ENCODE measurements at regions not wholly inside any gene's neighbourhood (a gene's known extent, or its start where the extent isn't known, plus 50 kb on each side); places are given as distances from the start of the nearest gene placed in this dataset.

DNA sequence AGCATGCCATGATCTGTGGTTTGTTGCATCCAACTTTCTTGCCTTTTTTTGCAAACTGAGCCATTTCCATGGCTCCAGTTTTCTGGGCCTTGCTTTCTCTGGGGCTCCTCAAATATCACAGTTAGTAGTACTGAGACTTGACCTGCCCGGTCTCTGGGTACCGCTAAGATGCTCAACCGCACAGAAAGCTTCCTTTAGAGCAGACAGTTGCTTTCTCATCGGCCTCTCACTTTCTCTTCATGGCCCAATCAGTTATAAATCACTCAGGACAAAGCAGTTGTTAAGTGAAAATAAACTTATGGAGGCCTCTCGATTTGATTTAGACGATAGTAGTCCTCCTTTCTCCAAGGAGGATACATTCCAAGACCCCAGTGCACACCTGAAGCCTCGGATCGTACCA is 141.2 kb upstream of the ASB18 start:
- Mint-ChIP-seq H3K27me3 (ENCODE audit: unreplicated experiment) (peaks cover 5% of the 10 kb centered on the region), H3K9me3 (ENCODE audit: unreplicated experiment) (peaks cover 3% of the 10 kb centered on the region), H3K27ac (ENCODE audit: unreplicated experiment) (no peak overlapping the region), H3K36me3 (ENCODE audit: unreplicated experiment) (peaks cover 6% of the 10 kb centered on the region), H3K4me3 (ENCODE audit: unreplicated experiment) (no peak overlapping the region), H3K4me1 (ENCODE audit: low read depth, unreplicated experiment) (peaks cover 22% of the 10 kb centered on the region)
- no peak for DNase-seq
- TF ChIP-seq, protein P1, sequence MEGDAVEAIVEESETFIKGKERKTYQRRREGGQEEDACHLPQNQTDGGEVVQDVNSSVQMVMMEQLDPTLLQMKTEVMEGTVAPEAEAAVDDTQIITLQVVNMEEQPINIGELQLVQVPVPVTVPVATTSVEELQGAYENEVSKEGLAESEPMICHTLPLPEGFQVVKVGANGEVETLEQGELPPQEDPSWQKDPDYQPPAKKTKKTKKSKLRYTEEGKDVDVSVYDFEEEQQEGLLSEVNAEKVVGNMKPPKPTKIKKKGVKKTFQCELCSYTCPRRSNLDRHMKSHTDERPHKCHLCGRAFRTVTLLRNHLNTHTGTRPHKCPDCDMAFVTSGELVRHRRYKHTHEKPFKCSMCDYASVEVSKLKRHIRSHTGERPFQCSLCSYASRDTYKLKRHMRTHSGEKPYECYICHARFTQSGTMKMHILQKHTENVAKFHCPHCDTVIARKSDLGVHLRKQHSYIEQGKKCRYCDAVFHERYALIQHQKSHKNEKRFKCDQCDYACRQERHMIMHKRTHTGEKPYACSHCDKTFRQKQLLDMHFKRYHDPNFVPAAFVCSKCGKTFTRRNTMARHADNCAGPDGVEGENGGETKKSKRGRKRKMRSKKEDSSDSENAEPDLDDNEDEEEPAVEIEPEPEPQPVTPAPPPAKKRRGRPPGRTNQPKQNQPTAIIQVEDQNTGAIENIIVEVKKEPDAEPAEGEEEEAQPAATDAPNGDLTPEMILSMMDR (IDR thresholded peaks at IDR 0.05; ENCODE audit: partially characterized antibody, unreplicated experiment), result no peak

DNA sequence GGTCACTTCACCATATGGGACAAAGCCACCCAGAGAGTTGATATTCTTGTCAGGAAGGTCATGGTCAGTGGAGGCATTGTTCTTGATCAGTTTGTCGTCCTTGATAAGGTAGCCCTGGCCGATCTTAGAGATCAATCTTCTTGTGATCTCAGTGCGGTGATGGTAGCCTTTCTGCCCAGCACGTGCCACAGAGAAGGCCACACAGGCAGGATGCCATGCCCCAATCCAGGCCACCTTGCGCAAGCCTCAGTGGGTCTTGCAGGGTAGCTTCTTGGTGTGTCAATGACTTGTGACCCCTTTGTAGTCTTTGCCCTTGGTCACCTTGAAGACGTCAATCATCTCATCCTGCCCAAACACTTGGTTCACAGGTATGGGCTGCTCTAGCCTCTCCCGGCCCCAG is 143.9 kb upstream of the ASB18 start:
- DNase-seq, result no peak
- H3K27me3 Mint-ChIP-seq (ENCODE audit: unreplicated experiment), result peaks cover 2% of the 10 kb centered on the region
- H3K27ac Mint-ChIP-seq (ENCODE audit: unreplicated experiment), result no peak overlapping the region
- no peak overlapping the region for H3K4me3 Mint-ChIP-seq (ENCODE audit: unreplicated experiment)
- TF ChIP-seq, protein P1 (IDR thresholded peaks at IDR 0.05; ENCODE audit: partially characterized antibody, unreplicated experiment), result no peak
- peaks cover 1% of the 10 kb centered on the region for H3K9me3 Mint-ChIP-seq (ENCODE audit: unreplicated experiment)
- peaks cover 7% of the 10 kb centered on the region for H3K4me1 Mint-ChIP-seq (ENCODE audit: low read depth, unreplicated experiment)
- peaks cover 14% of the 10 kb centered on the region for H3K36me3 Mint-ChIP-seq (ENCODE audit: unreplicated experiment)

DNA sequence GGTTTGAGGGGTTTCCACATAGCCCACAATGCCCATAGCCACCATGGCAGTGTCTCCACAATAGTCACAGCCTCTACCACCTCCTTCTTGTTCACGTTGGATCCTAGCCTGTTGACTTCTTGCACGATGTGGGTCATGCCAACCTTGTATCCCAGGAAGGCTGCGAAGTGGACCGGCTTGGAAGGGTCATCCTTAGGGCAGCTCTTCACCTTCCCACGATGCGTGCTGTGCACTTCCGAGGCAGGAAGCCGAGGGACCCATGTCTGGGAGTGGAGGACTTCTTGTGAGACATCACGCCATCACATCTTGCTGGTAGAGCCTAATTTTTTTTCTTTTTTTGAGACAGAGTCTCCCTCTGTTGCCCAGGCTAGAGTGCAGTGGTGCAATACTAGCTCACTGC is 144.6 kb upstream of the ASB18 start:
- H3K4me3 Mint-ChIP-seq (ENCODE audit: unreplicated experiment), result no peak overlapping the region
- no peak overlapping the region for H3K27ac Mint-ChIP-seq (ENCODE audit: unreplicated experiment)

DNA sequence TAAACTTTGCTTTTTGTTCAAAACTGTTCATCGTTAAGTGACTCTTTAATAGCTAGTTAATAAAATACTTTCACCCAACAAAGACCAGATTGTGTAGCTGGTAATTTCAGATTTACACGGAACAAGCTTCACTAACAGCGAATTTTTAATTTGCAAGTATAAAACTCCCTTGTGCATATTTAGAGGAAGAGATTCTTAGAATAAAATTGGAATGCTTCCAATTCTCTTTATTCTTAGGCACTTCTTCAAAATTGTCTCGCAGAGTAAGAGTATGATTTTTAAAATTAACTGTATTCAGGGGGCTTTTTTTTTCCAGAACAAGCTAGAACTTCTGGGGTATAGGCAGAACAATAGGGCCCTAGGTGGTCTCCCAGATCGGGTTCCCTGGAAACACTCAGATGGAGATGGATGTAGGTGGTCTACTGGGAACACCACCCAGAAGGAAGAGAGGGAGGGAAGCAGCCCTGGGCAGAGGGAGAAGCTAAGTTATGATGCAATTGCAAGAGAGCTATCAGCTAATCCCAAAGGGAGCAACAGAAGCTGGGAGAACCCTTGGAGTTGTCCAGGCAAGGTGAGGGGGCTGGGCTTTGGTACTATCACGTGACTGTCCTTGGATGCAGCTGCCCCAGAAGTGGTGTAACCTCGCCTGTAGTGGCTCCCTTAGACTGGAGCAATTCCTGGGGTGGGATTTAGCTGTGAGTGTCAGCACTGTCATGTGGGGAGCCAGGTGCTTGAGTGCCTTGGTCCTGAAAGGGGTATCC is 151.7 kb upstream of the ASB18 start:
- no peak for DNase-seq
- TF ChIP-seq, protein P1 (IDR thresholded peaks at IDR 0.05; ENCODE audit: partially characterized antibody, unreplicated experiment), result no peak
- no peaks in the 10 kb centered on the region for H3K4me1 Mint-ChIP-seq (ENCODE audit: low read depth, unreplicated experiment)
- H3K36me3 Mint-ChIP-seq (ENCODE audit: unreplicated experiment), result peaks cover 8% of the 10 kb centered on the region
- no peak overlapping the region for H3K27ac Mint-ChIP-seq (ENCODE audit: unreplicated experiment)
- no peaks in the 10 kb centered on the region for H3K27me3 Mint-ChIP-seq (ENCODE audit: unreplicated experiment)
- H3K4me3 Mint-ChIP-seq (ENCODE audit: unreplicated experiment), result no peak overlapping the region
- H3K9me3 Mint-ChIP-seq (ENCODE audit: unreplicated experiment), result no peaks in the 10 kb centered on the region

More for the DNA sequence above, 144.6 kb upstream of the ASB18 start:
- Mint-ChIP-seq H3K4me1 (ENCODE audit: low read depth, unreplicated experiment) (peaks cover 1% of the 10 kb centered on the region), H3K36me3 (ENCODE audit: unreplicated experiment) (peaks cover 14% of the 10 kb centered on the region), H3K27me3 (ENCODE audit: unreplicated experiment) (no peaks in the 10 kb centered on the region), H3K9me3 (ENCODE audit: unreplicated experiment) (peaks cover 1% of the 10 kb centered on the region)
- TF ChIP-seq, protein P1 (IDR thresholded peaks at IDR 0.05; ENCODE audit: partially characterized antibody, unreplicated experiment), result no peak
- no peak for DNase-seq

DNA sequence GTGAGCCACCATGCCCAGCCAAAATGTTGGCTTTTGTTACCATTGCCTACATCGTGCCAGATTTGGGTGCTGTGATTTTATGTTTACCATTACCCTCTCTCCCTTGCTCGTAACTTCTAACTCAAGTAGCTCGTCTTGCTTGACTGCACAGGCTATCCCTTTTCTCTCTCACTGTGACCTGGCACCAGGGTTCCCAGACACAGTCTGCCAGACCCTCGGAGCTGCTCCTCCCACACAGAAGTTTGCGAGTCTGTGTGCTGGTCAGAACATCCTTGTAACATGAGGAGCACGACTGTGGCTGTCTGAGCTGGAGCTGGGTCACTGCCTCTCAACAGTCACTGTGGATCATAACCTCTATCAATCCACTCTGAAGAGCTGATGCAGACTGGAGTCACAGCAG is 152.5 kb upstream of the ACKR3 start:
- Mint-ChIP-seq H3K9me3 (ENCODE audit: unreplicated experiment) (no peaks in the 10 kb centered on the region), H3K27ac (ENCODE audit: unreplicated experiment) (no peak overlapping the region), H3K36me3 (ENCODE audit: unreplicated experiment) (peaks cover 6% of the 10 kb centered on the region), H3K4me3 (ENCODE audit: unreplicated experiment) (no peak overlapping the region), H3K4me1 (ENCODE audit: low read depth, unreplicated experiment) (no peaks in the 10 kb centered on the region), H3K27me3 (ENCODE audit: unreplicated experiment) (no peaks in the 10 kb centered on the region)
- no peak for DNase-seq
- TF ChIP-seq, protein P1 (IDR thresholded peaks at IDR 0.05; ENCODE audit: partially characterized antibody, unreplicated experiment), result no peak

Measured in glutamatergic neuron (in vitro differentiated cells).